Urothelium cell line (cell line): ENCODE measurements at regions not wholly inside any gene's neighbourhood (a gene's known extent, or its start where the extent isn't known, plus 50 kb on each side); places are given as distances from the start of the nearest gene placed in this dataset.
A peak's percentile ranks its signal among the peaks of the same experiment; 100 is the strongest.

Source experiments
- DNase-seq: peaks from one replicate; pipeline ENCODE4 v3.0.0; 2011; ENCODE audit warnings: low spot score, mixed read lengths
- FAIRE-seq: peaks from 2 replicates; lab custom pipeline; 2011; peaks lifted over from hg19 to GRCh38; lab: Jason Lieb, UNC

GRCh38 chr1:65486613-65487012 lies 66.1 kb downstream of the LEPR start:
- no peak for FAIRE-seq
- no peak for DNase-seq

- FAIRE-seq (no peak), DNase-seq (no peak)
These were observed 69.0 kb downstream of the LEPR start for GRCh38 chr1:65489481-65489880.

GRCh38 chr1:65490231-65491009 lies 70.0 kb downstream of the LEPR start:
- no peak for FAIRE-seq
- no peak for DNase-seq

GRCh38 chr1:65491472-65491871 lies 71.0 kb downstream of the LEPR start:
- no peak for FAIRE-seq
- no peak for DNase-seq

DNA sequence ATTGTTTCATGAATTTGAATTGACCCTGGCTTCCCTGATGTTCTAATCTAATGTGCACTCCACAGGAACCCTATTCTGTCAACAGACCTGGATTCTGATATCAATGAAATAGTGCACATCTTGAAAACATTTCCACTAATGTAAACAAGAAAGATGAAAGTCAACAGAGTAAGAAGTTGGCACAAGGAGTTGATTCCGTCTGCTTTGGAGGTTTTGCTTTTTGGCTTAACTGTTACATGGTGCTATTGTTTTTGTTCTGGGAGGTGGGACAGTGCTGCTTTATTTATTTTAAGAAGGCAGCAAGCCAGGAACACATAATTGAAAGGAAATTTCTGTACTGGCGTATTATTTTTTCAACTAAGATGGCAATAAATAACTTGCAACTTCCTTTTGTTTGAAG lies 73.3 kb downstream of the LEPR start:
- FAIRE-seq: no peak
- no peak for DNase-seq

DNA sequence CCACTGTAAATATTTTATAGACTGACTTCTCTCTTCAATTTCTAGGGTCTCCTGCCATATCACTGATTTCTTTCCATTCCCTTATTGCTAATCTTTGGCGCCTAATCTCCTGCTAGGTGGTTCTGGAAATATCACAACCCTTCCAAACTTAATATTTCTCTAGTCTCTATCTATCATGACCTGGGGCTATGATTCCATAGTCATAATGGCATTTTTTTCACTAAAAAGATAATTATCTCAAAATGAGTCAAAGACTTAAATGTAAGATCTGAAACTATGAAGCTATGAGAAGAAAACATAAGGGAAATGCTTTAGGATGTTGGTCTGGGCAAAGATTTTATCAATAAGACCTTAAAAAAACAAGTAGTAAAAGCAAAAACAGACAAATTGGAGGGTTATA lies 74.2 kb downstream of the LEPR start:
- DNase-seq (no peak), FAIRE-seq (no peak)

DNA sequence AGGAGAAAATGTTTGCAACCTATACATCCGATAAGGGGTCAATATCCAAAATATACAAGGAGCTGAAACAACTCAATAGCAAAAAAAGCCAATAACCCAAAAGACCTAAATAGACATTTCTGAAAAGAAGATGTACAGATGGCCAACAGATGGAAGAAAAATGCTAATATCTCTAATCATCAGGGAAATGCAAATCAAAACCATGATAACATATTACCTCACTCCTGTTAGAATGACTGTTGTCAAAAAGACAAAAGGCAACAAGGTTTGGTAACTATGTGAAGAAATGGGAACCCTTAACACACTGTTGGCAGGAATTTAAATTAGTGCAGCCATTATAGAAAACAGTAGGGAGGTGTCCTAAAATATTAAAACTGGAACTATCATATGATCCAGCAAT lies 74.7 kb downstream of the LEPR start:
- FAIRE-seq (no peak), DNase-seq (no peak)

GRCh38 chr1:65497256-65497830 lies 76.9 kb downstream of the LEPR start:
- no peak for FAIRE-seq
- no peak for DNase-seq

- DNase-seq (no peak), FAIRE-seq (no peak)
These were observed 83.0 kb downstream of the LEPR start for GRCh38 chr1:65503427-65503826.

GRCh38 chr1:65504263-65504662 lies 83.8 kb downstream of the LEPR start:
- FAIRE-seq (no peak), DNase-seq (no peak)

DNA sequence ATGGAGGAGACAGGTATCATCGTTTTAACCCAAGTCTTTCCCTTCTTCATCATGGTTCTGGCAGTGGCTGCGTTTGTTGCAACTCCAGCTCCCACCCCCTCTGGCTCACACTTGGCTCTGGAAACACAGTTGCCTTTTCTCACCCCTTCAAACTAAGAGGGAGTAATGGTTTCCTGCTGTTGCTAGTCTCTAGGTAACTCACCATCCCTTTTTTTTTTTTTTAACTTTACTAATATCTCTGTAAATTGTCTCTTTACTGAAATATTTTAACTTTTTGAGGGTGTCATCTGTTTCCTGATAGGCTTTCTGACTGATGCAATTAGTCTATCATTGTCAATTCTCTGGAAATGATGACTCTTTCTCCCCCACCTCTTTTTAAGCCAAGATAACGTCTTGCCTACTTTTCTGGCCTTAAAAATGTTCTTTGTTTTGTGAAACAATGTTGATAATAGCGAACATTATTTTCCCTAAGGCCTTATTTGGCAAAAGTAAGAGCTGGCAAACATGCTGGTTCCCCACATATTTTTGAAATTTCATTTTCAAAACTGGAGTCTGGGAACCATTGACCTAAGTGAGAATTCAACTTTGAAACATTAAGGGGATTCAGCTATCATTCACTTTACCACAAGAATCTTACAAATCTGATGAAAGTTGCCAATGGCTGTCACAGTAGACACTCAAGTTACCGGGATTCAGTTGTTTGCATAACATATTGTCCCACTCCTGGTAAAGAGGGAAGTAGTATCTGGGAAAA lies 85.3 kb downstream of the LEPR start:
- FAIRE-seq: no peak

GRCh38 chr1:65508051-65508450 lies 87.6 kb downstream of the LEPR start:
- no peak for FAIRE-seq
- no peak for DNase-seq

More for the DNA sequence above, 85.3 kb downstream of the LEPR start:
- no peak for DNase-seq

GRCh38 chr1:65509912-65510680 lies 89.6 kb downstream of the LEPR start:
- DNase-seq (no peak), FAIRE-seq (no peak)

GRCh38 chr1:65510961-65511360 lies 90.5 kb downstream of the LEPR start:
- no peak for DNase-seq
- FAIRE-seq: no peak

DNA sequence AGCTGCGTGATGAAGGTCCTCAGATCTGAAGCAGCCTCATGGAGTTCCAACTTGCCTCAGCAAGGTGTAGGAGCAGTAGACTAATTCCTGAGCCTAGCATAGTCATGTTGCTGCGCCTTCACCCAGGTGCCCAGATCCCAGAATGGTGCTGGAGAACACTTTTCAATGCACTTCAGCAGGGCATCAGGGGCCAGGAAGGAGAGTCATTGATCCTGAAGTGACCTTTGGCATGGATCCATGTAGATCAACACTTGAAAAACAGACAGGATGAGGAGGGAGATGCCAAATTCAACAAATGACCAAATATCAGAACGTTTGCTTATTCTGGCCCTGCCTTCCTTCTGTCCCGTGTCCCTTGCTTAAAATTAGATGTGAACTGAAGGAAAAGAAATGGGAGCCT lies 91.9 kb downstream of the LEPR start:
- FAIRE-seq: no peak
- DNase-seq: no peak

GRCh38 chr1:65512967-65513780 lies 92.7 kb downstream of the LEPR start:
- DNase-seq (no peak), FAIRE-seq (no peak)

DNA sequence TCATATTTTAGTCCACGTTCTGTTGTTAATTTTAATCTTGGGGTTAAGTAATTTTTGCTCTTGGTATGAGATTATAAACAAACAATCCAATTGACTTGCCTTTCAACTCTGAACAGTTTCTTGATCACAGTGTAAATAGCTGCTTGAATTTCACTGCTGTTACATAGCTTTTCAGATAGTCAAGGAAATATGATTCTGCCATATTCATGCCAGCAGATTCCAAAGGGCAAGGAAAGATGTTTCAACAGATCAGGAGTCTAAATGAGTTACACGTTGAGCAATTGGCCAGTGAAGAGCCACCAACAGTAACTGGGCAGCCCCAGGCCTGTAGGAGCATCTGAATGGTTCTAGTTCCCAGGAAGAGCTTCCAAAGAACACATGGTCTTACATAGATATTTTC lies 93.6 kb downstream of the LEPR start:
- DNase-seq (no peak), FAIRE-seq (no peak)

- DNase-seq (no peak), FAIRE-seq (no peak)
These were observed 104.4 kb downstream of the LEPR start for GRCh38 chr1:65524931-65525265.

DNA sequence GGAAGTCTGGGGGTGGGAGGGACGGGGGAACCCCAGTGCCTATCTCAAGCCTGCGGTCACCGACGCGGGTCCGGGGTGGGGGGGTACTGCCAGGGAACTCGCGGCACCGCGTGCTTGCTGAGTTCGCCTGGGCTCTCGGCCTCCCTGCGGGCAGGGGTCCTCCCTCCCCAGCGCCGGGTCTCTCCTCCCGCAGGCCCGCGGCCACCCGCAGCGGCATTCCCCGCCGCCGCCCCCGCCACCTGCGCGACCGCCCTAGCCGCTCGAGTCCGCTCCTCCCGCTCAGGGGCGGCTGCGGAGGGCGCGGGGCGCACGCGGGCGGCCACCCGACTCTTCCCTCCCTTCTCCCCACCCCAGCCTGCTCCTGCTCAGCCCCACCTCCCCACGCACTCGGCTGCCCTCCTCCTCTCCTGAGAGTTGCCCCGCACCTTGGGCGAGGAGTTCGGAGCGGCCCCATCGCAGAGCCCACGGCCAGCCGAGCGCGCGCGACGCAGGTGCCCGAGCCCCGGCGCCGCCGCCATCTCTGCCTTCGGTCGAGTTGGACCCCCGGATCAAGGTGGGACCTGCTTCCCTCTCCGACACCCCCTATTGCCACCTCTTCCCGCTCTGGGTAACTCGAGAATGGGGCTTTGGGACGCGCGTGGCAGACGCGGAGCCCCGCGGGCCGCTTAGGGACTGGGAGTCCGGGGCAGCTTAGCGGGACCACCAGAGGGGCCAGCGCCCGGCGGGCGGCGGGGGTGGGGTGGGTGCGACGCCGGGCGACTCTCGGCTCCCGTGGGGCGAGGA lies 105.0 kb downstream of the LEPR start:
- FAIRE-seq (no peak), DNase-seq (peak; percentile 6)

DNA sequence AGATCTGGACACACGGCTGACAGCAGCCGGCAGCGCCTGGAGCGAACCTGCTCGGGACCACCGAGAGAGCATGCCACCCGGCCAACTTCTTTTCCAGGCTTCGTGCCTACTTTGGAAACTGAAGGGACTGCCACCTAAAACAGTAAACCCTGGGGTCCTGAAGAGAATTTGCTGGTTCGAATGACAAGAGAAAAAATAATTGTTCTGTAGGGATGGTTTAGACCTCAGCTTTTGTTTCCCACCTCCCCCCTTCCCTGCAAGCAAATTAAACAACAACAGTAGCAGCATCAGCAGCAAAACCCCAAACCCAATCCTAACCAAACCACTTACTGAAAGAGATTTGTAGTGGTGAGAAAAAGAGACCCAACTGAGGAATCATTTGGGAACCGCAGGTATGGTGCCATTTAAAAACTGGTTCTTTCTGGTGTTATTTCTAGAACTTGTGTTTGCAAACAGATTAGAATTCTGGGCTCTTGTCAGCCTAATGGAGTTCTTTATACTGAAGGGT lies 105.6 kb downstream of the LEPR start:
- no peak for FAIRE-seq

More for the DNA sequence above, 105.6 kb downstream of the LEPR start:
- no peak for DNase-seq
